Heart left ventricle (tissue), 13 donors: ENCODE measurements at regions not wholly inside any gene's neighbourhood (a gene's known extent, or its start where the extent isn't known, plus 50 kb on each side); places are given as distances from the start of the nearest gene placed in this dataset.
"Not testable (repeated sequence)": the region's sequence is repeated elsewhere in the genome, so short reads cannot be mapped to it uniquely, and the experiment has no call there.

Experiments
- CTCF ChIP-seq, 12 donors: fragments of 200-600 bp; sonication (generic) in 4 of 12; IDR thresholded peaks; one replicate each; pipeline versions ENCODE4 v1.5.0 to v1.8.0; 2018 to 2022; ENCODE audit warnings: antibody characterized with exemption in 12 of 12, mild to moderate bottlenecking in 5 of 12
- POLR2A ChIP-seq, 2 donors: fragments of 450-650 bp; IDR thresholded peaks; one replicate each; pipeline ENCODE4 v1.6.1; 2017; ENCODE audit warnings: antibody characterized with exemption in 2 of 2, mild to moderate bottlenecking in 2 of 2, moderate library complexity in 2 of 2
- donor health status: ischemic (EF 13 %, LVEDD 7.1; RV severe dilation, severe dysfunction).
- donor health status: DM: no; HTN: yes; CAD: no.
- donor health status: DM: no; HTN: no; CAD: no.
- donor health status: ischemic (EF 25% LVEDD 6.9; RV normal size, moderate dysfunction).
- donor health status: ischemic (EF 25% LVEDD 5.7; RV mildly dilated, moderate dysfunction).
- donor health status: ischemic (EF 35%, LVEDD 5.7; RV mildly dilated, moderate dysfunction).
- donor health status: nonischemic (EF 11% LVEDD 7.7; RV severe dilation, severe dysfunction).
- donor health status: DM: yes; HTN: yes; CAD: no.
- donor health status: PGD.
- donor health status: ischemic (EF 29% LVEDD 5.4; RV normal size, mild dysfunction).
- donor health status: nonischemic (EF 23%, LVEDD 6.1; RV moderate dilation, normal function).

GRCh38 chr4:22635182-22635549 is 57.6 kb upstream of the GBA3 start:
- not testable (repeated sequence) for TF ChIP-seq POLR2A, CTCF (IDR thresholded peaks at IDR 0.05)
